PC-3 (cell line): ENCODE measurements at regions not wholly inside any gene's neighbourhood (a gene's known extent, or its start where the extent isn't known, plus 50 kb on each side); places are given as distances from the start of the nearest gene placed in this dataset.

ENCODE experiments used
- ATAC-seq: fragments of 200-7000 bp; cut with Tn5 transposase; 2 replicates; pipeline ENCODE4 v1.9.1; 2020; ENCODE audit warnings: mild to moderate bottlenecking, moderate library complexity
- BruUV-seq: library from RNA; stranded (reverse); fragments of 400-500 nt; replicated peaks from 2 replicates; lab custom pipeline; 2021; lab: Mats Ljungman, UMichigan
- CTCF ChIA-PET: fragments of 300-600 bp; sonication (Branson Sonifier 250); formaldehyde crosslinking; loops from one replicate; lab custom pipeline; 2022; ENCODE audit warnings: antibody characterized with exemption; lab: Charles Lee
- POLR2A ChIA-PET: fragments of 300-600 bp; sonication (Branson Sonifier 250); formaldehyde crosslinking; loops from one replicate; lab custom pipeline; 2022; ENCODE audit warnings: antibody characterized with exemption; ENCODE audit not compliant: unreplicated experiment; lab: Charles Lee
- DNase-seq: peaks from one replicate; pipeline ENCODE4 v3.0.0-alpha.2; 2015
- H2AFZ ChIP-seq: fragments of 300-600 bp; sonication (generic); 2 replicates; pipeline ENCODE4 v1.6.0; 2016; ENCODE audit warnings: antibody characterized with exemption, low read length
- H3F3A ChIP-seq: fragments of 300-600 bp; sonication (generic); one replicate; pipeline ENCODE4 v1.6.0; 2017; ENCODE audit warnings: antibody characterized with exemption, low read length, control low read depth, mild to moderate bottlenecking; ENCODE audit not compliant: unreplicated experiment
- H3K27ac ChIP-seq: fragments of 300-600 bp; sonication (generic); 2 replicates; pipeline ENCODE4 v1.5.1; 2016; ENCODE audit warnings: mild to moderate bottlenecking, low read length
- H3K27me3 ChIP-seq: fragments of 300-600 bp; sonication (generic); 2 replicates; pipeline ENCODE4 v1.6.1; 2016; ENCODE audit warnings: low read length, mixed read lengths
- H3K36me3 ChIP-seq: fragments of 300-600 bp; sonication (generic); 2 replicates; pipeline ENCODE4 v1.6.1; 2016; ENCODE audit warnings: low read depth, mixed run types, low read length, mixed read lengths
- H3K4me1 ChIP-seq: fragments of 300-600 bp; sonication (generic); 2 replicates; pipeline ENCODE4 v1.5.1; 2016; ENCODE audit warnings: low read length; ENCODE audit not compliant: insufficient read depth
- H3K4me2 ChIP-seq: fragments of 300-600 bp; sonication (generic); 2 replicates; pipeline ENCODE4 v1.6.0; 2016; ENCODE audit warnings: low read length
- H3K4me3 ChIP-seq: fragments of 300-600 bp; sonication (generic); 2 replicates; pipeline ENCODE4 v1.5.1; 2016; ENCODE audit warnings: mild to moderate bottlenecking, low read length, mixed read lengths
- H3K79me2 ChIP-seq: fragments of 300-600 bp; sonication (generic); 2 replicates; pipeline ENCODE4 v1.6.1; 2017; ENCODE audit warnings: low read length, mixed read lengths
- H3K9ac ChIP-seq: fragments of 300-600 bp; sonication (generic); 2 replicates; pipeline ENCODE4 v1.6.0; 2016; ENCODE audit warnings: mild to moderate bottlenecking, low read length
- H3K9me2 ChIP-seq: fragments of 300-600 bp; sonication (generic); replicated peaks from 2 replicates; pipeline ENCODE4 v1.6.1; 2016; ENCODE audit warnings: mixed run types, low read length, mixed read lengths
- H3K9me3 ChIP-seq: fragments of 300-600 bp; sonication (generic); 2 replicates; pipeline ENCODE4 v1.6.1; 2016; ENCODE audit warnings: low read length, mixed read lengths
- H4K20me1 ChIP-seq: fragments of 300-600 bp; sonication (generic); 2 replicates; pipeline ENCODE4 v1.6.1; 2016; ENCODE audit warnings: low read length, mixed read lengths
- EZH2 ChIP-seq: fragments of 300-600 bp; sonication (generic); IDR thresholded peaks from one replicate; pipeline ENCODE4 v1.6.1; 2017; ENCODE audit warnings: antibody characterized with exemption, mild to moderate bottlenecking, low read length; ENCODE audit not compliant: unreplicated experiment
- EZH2phosphoT487 ChIP-seq: fragments of 300-600 bp; sonication (generic); IDR thresholded peaks from 2 replicates; pipeline ENCODE4 v1.6.1; 2018; ENCODE audit warnings: mild to moderate bottlenecking, antibody characterized with exemption, low read length, borderline replicate concordance
- intact Hi-C: fragments of 100-400 bp; cut with micrococcal nuclease; formaldehyde crosslinking; loops from 2 replicates; pipeline ENCODE4 v1.9.0; 2023
- TF ChIP-seq, protein P1 (sequence below): fragments of 300-600 bp; sonication (generic); conservative IDR thresholded peaks from 2 replicates; pipeline ENCODE4 v1.5.1; 2017; ENCODE audit warnings: antibody characterized with exemption, low read depth, mild to moderate bottlenecking, low read length

DNA sequence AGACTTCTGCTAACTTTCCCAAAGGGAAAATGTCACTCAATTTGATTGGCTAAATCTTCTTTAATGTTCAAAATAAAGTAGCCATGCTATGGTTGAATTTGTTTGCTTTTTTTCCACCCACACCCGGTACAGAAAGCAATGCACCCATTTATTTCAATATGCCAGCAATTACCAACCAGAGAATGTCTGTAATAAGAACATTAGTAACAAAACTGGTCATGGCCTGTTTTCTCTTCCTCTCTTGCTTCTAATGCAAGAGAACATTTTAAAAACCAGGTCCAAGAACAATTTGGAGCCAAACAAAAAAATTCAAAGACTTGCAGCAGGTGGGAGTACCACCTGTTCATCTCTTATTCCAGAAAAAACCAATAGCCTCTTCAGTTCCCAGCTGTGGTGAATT, 1108.8 kb upstream of the PCDH20 start:
- Histone ChIP-seq H3K9me2 (no peaks in the 10 kb centered on the region), H3K79me2 (no peaks in the 10 kb centered on the region), H3K9me3 (no peaks in the 10 kb centered on the region), H2AFZ (no peak overlapping the region), H3K4me2 (no peak overlapping the region), H4K20me1 (no peaks in the 10 kb centered on the region), H3K4me3 (no peak overlapping the region), H3F3A (no peaks in the 10 kb centered on the region), H3K4me1 (no peaks in the 10 kb centered on the region), H3K27ac (no peak overlapping the region), H3K36me3 (no peaks in the 10 kb centered on the region), H3K27me3 (no peaks in the 10 kb centered on the region), H3K9ac (no peak overlapping the region)
- POLR2A ChIA-PET, result no interaction called here
- DNase-seq (no peak), ATAC-seq (no peak)
- intact Hi-C loops, result loop anchor here (10.0 kb wide), 1 partner anchor 1110 kb away; no protein-coding TSS in a partner anchor
- CTCF ChIA-PET, result no interaction called here
- BruUV-seq, result no TSS peak
- TF ChIP-seq, protein P1, sequence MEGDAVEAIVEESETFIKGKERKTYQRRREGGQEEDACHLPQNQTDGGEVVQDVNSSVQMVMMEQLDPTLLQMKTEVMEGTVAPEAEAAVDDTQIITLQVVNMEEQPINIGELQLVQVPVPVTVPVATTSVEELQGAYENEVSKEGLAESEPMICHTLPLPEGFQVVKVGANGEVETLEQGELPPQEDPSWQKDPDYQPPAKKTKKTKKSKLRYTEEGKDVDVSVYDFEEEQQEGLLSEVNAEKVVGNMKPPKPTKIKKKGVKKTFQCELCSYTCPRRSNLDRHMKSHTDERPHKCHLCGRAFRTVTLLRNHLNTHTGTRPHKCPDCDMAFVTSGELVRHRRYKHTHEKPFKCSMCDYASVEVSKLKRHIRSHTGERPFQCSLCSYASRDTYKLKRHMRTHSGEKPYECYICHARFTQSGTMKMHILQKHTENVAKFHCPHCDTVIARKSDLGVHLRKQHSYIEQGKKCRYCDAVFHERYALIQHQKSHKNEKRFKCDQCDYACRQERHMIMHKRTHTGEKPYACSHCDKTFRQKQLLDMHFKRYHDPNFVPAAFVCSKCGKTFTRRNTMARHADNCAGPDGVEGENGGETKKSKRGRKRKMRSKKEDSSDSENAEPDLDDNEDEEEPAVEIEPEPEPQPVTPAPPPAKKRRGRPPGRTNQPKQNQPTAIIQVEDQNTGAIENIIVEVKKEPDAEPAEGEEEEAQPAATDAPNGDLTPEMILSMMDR, result no peak
- TF ChIP-seq EZH2phosphoT487 (no peak), EZH2 (no peak)

DNA sequence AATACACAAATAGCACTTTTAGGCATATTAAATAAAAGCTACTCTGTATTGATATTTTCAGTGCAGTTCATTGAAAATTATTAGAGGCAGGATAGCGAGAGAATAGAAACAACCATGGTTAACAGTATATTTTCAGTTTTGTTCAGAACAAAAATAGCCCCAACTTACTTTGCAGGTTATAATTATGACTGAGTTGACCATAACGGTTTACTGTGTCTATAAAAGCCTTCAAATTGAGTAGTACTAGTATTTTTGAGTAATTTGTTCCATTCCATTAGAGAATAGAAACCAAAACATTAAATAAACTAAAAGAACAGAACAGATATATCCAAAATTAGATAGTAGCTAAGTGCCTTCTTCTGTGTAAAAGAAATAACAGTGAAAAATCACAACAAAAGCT, 1108.4 kb upstream of the PCDH20 start:
- H3K27me3 ChIP-seq, result no peaks in the 10 kb centered on the region
- no peaks in the 10 kb centered on the region for H3K4me1 ChIP-seq
- H3K79me2 ChIP-seq, result no peaks in the 10 kb centered on the region
- CTCF ChIA-PET, result no interaction called here
- ATAC-seq (no peak), DNase-seq (no peak)
- H3K36me3 ChIP-seq, result no peaks in the 10 kb centered on the region
- no peak overlapping the region for H3K4me3 ChIP-seq
- H3F3A ChIP-seq, result no peaks in the 10 kb centered on the region
- H3K27ac ChIP-seq, result no peak overlapping the region
- intact Hi-C loops, result loop anchor here (10.0 kb wide), 1 partner anchor 1111 kb away; no protein-coding TSS in a partner anchor
- POLR2A ChIA-PET, result no interaction called here
- H3K9me3 ChIP-seq, result no peaks in the 10 kb centered on the region
- TF ChIP-seq EZH2 (no peak), EZH2phosphoT487 (no peak)
- TF ChIP-seq, protein P1, result no peak
- no peak overlapping the region for H3K4me2 ChIP-seq
- H3K9me2 ChIP-seq, result no peaks in the 10 kb centered on the region
- no peaks in the 10 kb centered on the region for H4K20me1 ChIP-seq
- BruUV-seq, result no TSS peak
- H2AFZ ChIP-seq, result no peak overlapping the region
- H3K9ac ChIP-seq, result no peak overlapping the region

DNA sequence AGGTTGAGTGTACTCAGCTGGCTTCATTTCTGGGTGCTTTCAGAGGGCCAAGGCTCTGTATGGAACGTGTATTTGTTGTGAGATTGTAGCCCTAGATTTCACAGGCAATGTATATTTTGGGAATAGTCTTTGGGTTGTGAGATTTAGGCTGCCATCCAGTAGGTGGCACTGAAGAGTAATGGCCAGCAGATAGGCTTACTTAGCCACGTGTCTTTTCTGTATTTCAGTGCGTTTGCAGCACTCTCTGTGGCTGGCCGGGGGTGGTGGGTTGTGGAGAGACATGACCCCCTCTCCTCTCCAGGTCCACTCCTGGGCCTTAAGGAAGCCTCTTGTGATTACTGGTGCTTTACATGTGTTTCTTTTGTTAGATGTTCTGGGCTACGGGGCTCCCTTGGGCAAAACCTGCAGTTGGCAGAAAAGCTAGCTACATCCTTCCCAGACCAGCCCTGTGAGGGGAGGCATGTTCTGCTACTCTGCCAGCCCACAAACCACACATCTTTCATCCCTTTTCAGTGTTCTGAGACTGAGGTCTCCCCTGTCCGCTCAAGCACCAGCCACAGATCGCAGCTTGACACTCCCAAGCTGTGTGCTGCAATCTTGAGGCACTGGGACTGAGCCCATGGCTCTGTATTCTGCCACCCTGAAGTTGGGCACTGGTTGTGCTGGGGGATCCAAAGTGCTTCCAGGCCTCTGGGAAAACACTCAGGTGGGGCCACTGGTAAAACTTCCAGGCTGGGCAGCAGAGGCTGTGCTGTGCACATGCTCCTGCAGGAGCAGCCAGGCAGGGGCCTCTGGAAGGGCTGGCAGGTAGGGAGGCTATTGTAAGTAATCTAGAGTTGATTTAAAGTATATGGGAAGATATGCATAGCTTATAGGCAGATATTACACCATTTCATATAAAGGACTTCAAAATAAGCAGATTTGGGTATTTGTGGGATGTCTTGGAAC, 1096.8 kb upstream of the PCDH20 start:
- Histone ChIP-seq H3K36me3 (no peaks in the 10 kb centered on the region), H3K9me3 (no peaks in the 10 kb centered on the region), H3K4me3 (no peak overlapping the region), H4K20me1 (no peaks in the 10 kb centered on the region), H3K27ac (no peak overlapping the region), H3K9ac (no peak overlapping the region), H2AFZ (peak overlapping the region; percentile 77), H3K4me1 (no peaks in the 10 kb centered on the region), H3K4me2 (no peak overlapping the region), H3K27me3 (no peaks in the 10 kb centered on the region), H3F3A (no peaks in the 10 kb centered on the region), H3K9me2 (no peaks in the 10 kb centered on the region), H3K79me2 (no peaks in the 10 kb centered on the region)
- no TSS peak for BruUV-seq
- POLR2A ChIA-PET, result no interaction called here
- DNase-seq (peak; percentile 58), ATAC-seq (peak; percentile 88)
- intact Hi-C loops, result loop anchor here (10.0 kb wide), 2 partner anchors 332 to 612 kb away; no protein-coding TSS in a partner anchor
- no peak for TF ChIP-seq EZH2phosphoT487
- TF ChIP-seq, protein P1, result peak; percentile 72
- CTCF ChIA-PET, result no interaction called here
